ENCODE measurements at regions not wholly inside any gene's neighbourhood (a gene's known extent, or its start where the extent isn't known, plus 50 kb on each side); places are given as distances from the start of the nearest gene placed in this dataset.

- TF ChIP-seq CTCF (conservative IDR thresholded peaks at IDR 0.05 in 1 of 2, IDR thresholded peaks at IDR 0.05 in 1 of 2; ENCODE audit: low read depth in 1 of 2, low read length in 2 of 2), result no peak
- no peak for TF ChIP-seq EZH2 (IDR thresholded peaks at IDR 0.05; ENCODE audit: low read length, missing control alignments)
Measured at GRCh38 chr11:70503468-70504221, 105.3 kb downstream of the CTTN start.
